Calu3 (cell line): ENCODE measurements at regions not wholly inside any gene's neighbourhood (a gene's known extent, or its start where the extent isn't known, plus 50 kb on each side); places are given as distances from the start of the nearest gene placed in this dataset.

ENCODE experiments used
- BruUV-seq: library from RNA; stranded (reverse); fragments of 400-500 nt; replicated peaks from 2 replicates; lab custom pipeline; 2021; lab: Mats Ljungman, UMichigan
- CTCF ChIA-PET: fragments of 300-600 bp; sonication (Branson Sonifier 250); formaldehyde crosslinking; loops from one replicate; lab custom pipeline; 2022; ENCODE audit warnings: antibody characterized with exemption; lab: Charles Lee
- DNase-seq: peaks from one replicate; pipeline ENCODE4 v3.0.0; 2022
- H3K27ac Mint-ChIP-seq: one replicate; pipeline ENCODE4 v1.8.0; 2022; ENCODE audit warnings: mixed read lengths; ENCODE audit not compliant: unreplicated experiment
- H3K27me3 Mint-ChIP-seq: one replicate; pipeline ENCODE4 v1.8.0; 2022; ENCODE audit warnings: mixed read lengths; ENCODE audit not compliant: unreplicated experiment
- H3K36me3 Mint-ChIP-seq: one replicate; pipeline ENCODE4 v1.8.0; 2022; ENCODE audit warnings: mild to moderate bottlenecking, moderate library complexity, mixed read lengths; ENCODE audit not compliant: insufficient read depth, unreplicated experiment
- H3K4me1 Mint-ChIP-seq: one replicate; pipeline ENCODE4 v1.8.0; 2022; ENCODE audit warnings: mild to moderate bottlenecking, low read depth, mixed read lengths; ENCODE audit not compliant: unreplicated experiment
- H3K4me3 Mint-ChIP-seq: one replicate; pipeline ENCODE4 v1.8.0; 2022; ENCODE audit warnings: mild to moderate bottlenecking, low read depth, moderate library complexity, mixed read lengths; ENCODE audit not compliant: unreplicated experiment
- H3K9me3 Mint-ChIP-seq: one replicate; pipeline ENCODE4 v1.8.0; 2022; ENCODE audit warnings: low read depth, mixed read lengths; ENCODE audit not compliant: unreplicated experiment
- CTCF ChIP-seq: fragments of 200-600 bp; IDR thresholded peaks from one replicate; pipeline ENCODE4 v1.8.0; 2022; ENCODE audit warnings: antibody characterized with exemption; ENCODE audit not compliant: unreplicated experiment
- intact Hi-C: fragments of 100-400 bp; cut with micrococcal nuclease; formaldehyde crosslinking; loops from one replicate; pipeline ENCODE4 v1.10.0; 2022; ENCODE audit not compliant: unreplicated experiment

- H3K36me3 Mint-ChIP-seq, result no peaks in the 10 kb centered on the region
- no peak overlapping the region for H3K27ac Mint-ChIP-seq
- no peaks in the 10 kb centered on the region for H3K27me3 Mint-ChIP-seq
- no peak overlapping the region for H3K4me3 Mint-ChIP-seq
- intact Hi-C loops, result no loop called here
- no peak for TF ChIP-seq CTCF
- no peaks in the 10 kb centered on the region for H3K4me1 Mint-ChIP-seq
- no peaks in the 10 kb centered on the region for H3K9me3 Mint-ChIP-seq
- DNase-seq, result no peak
- CTCF ChIA-PET, result no interaction called here
- no TSS peak for BruUV-seq
Observed at GRCh38 chr6:105929626-105930025, 156.5 kb upstream of the PRDM1 start.

- no peaks in the 10 kb centered on the region for H3K4me1 Mint-ChIP-seq
- peaks cover 6% of the 10 kb centered on the region for H3K9me3 Mint-ChIP-seq
- no peak overlapping the region for H3K27ac Mint-ChIP-seq
- no TSS peak for BruUV-seq
- TF ChIP-seq CTCF, result no peak
- CTCF ChIA-PET, result no interaction called here
- no peak overlapping the region for H3K4me3 Mint-ChIP-seq
- no peak for DNase-seq
- H3K27me3 Mint-ChIP-seq, result peaks cover 11% of the 10 kb centered on the region
- intact Hi-C loops, result no loop called here
- no peaks in the 10 kb centered on the region for H3K36me3 Mint-ChIP-seq
Observed at GRCh38 chr6:105926318-105926717, 159.8 kb upstream of the PRDM1 start.

- intact Hi-C loops, result no loop called here
- BruUV-seq, result no TSS peak
- no peaks in the 10 kb centered on the region for H3K36me3 Mint-ChIP-seq
- no peaks in the 10 kb centered on the region for H3K4me1 Mint-ChIP-seq
- CTCF ChIA-PET, result no interaction called here
- H3K27me3 Mint-ChIP-seq, result peaks cover 11% of the 10 kb centered on the region
- DNase-seq, result no peak
- TF ChIP-seq CTCF, result no peak
- H3K9me3 Mint-ChIP-seq, result peaks cover 6% of the 10 kb centered on the region
- H3K4me3 Mint-ChIP-seq, result no peak overlapping the region
- no peak overlapping the region for H3K27ac Mint-ChIP-seq
Observed at GRCh38 chr6:105925706-105926105, 160.4 kb upstream of the PRDM1 start.

GRCh38 chr6:105921781-105922180, 164.4 kb upstream of the PRDM1 start:
- intact Hi-C loops, result no loop called here
- Mint-ChIP-seq H3K4me1 (no peaks in the 10 kb centered on the region), H3K4me3 (no peak overlapping the region), H3K9me3 (peaks cover 6% of the 10 kb centered on the region), H3K36me3 (no peaks in the 10 kb centered on the region), H3K27ac (no peak overlapping the region), H3K27me3 (peaks cover 11% of the 10 kb centered on the region)
- CTCF ChIA-PET, result no interaction called here
- no peak for TF ChIP-seq CTCF
- BruUV-seq, result no TSS peak
- DNase-seq, result no peak
